H9 (cell line): ENCODE measurements at regions not wholly inside any gene's neighbourhood (a gene's known extent, or its start where the extent isn't known, plus 50 kb on each side); places are given as distances from the start of the nearest gene placed in this dataset.

Experiments used
- DNase-seq: peaks from one replicate; pipeline ENCODE4 v3.0.0-alpha.2; 2017
- H2AFZ ChIP-seq: one replicate; pipeline ENCODE4 v1.6.1; 2013; ENCODE audit warnings: mild to moderate bottlenecking, low read length, control low read depth, moderate library complexity
- H2AK5ac ChIP-seq: 2 replicates; pipeline ENCODE4 v1.6.1; 2013; ENCODE audit warnings: low read length, control low read depth, mixed read lengths; ENCODE audit not compliant: insufficient read length
- H2BK120ac ChIP-seq: one replicate; pipeline ENCODE4 v1.6.1; 2013; ENCODE audit warnings: low read depth, mild to moderate bottlenecking, low read length, control low read depth, inconsistent platforms; ENCODE audit not compliant: poor library complexity, severe bottlenecking
- H2BK12ac ChIP-seq: 2 replicates; pipeline ENCODE4 v1.6.1; 2013; ENCODE audit warnings: low read length, control low read depth, mixed read lengths, low read depth; ENCODE audit not compliant: insufficient read length
- H2BK15ac ChIP-seq: 2 replicates; pipeline ENCODE4 v1.6.1; 2013; ENCODE audit warnings: low read depth, low read length, control low read depth
- H2BK20ac ChIP-seq: one replicate; pipeline ENCODE4 v1.6.1; 2013; ENCODE audit warnings: low read depth, mild to moderate bottlenecking, low read length, control low read depth, inconsistent platforms; ENCODE audit not compliant: poor library complexity, severe bottlenecking
- H2BK5ac ChIP-seq: 2 replicates; pipeline ENCODE4 v1.6.1; 2013; ENCODE audit warnings: low read length, control low read depth, mixed read lengths; ENCODE audit not compliant: insufficient read length
- H3K14ac ChIP-seq: 2 replicates; pipeline ENCODE4 v1.6.1; 2013; ENCODE audit warnings: low read length, control low read depth; ENCODE audit not compliant: insufficient read depth
- H3K18ac ChIP-seq: 2 replicates; pipeline ENCODE4 v1.6.1; 2013; ENCODE audit warnings: low read depth, mild to moderate bottlenecking, mixed read lengths, low read length, control low read depth; ENCODE audit not compliant: insufficient read length
- H3K23ac ChIP-seq: 2 replicates; pipeline ENCODE4 v1.6.1; 2013; ENCODE audit warnings: low read length, control low read depth, mixed read lengths, low read depth; ENCODE audit not compliant: insufficient read length
- H3K23me2 ChIP-seq: 2 replicates; pipeline ENCODE4 v1.6.1; 2013; ENCODE audit warnings: low read depth, mild to moderate bottlenecking, mixed read lengths, low read length, control low read depth; ENCODE audit not compliant: insufficient read length, poor library complexity, severe bottlenecking
- H3K27ac ChIP-seq: 2 replicates; pipeline ENCODE4 v1.5.1; 2013; ENCODE audit warnings: low read length, control low read depth, mixed read lengths, low read depth; ENCODE audit not compliant: insufficient read length
- H3K27me3 ChIP-seq: 2 replicates; pipeline ENCODE4 v1.6.1; 2013; ENCODE audit warnings: low read length, control low read depth, inconsistent platforms; ENCODE audit not compliant: insufficient read depth
- H3K4ac ChIP-seq: 2 replicates; pipeline ENCODE4 v1.6.1; 2013; ENCODE audit warnings: low read depth, mild to moderate bottlenecking, control low read depth, inconsistent platforms, low read length, moderate library complexity
- H3K4me1 ChIP-seq: 2 replicates; pipeline ENCODE4 v1.6.1; 2013; ENCODE audit warnings: low read length, control low read depth, inconsistent platforms; ENCODE audit not compliant: insufficient read depth
- H3K4me2 ChIP-seq: 2 replicates; pipeline ENCODE4 v1.6.1; 2013; ENCODE audit warnings: low read length, control low read depth, mixed read lengths; ENCODE audit not compliant: insufficient read length, insufficient read depth
- H3K56ac ChIP-seq: 2 replicates; pipeline ENCODE4 v1.6.1; 2013; ENCODE audit warnings: low read depth, mild to moderate bottlenecking, mixed read lengths, low read length, control low read depth; ENCODE audit not compliant: insufficient read length
- H3K79me1 ChIP-seq: 2 replicates; pipeline ENCODE4 v1.6.1; 2013; ENCODE audit warnings: low read depth, mild to moderate bottlenecking, moderate library complexity, low read length, control low read depth, inconsistent platforms; ENCODE audit not compliant: insufficient read depth, poor library complexity, severe bottlenecking
- H3K79me2 ChIP-seq: 2 replicates; pipeline ENCODE4 v1.6.1; 2013; ENCODE audit warnings: low read length, control low read depth, inconsistent platforms; ENCODE audit not compliant: insufficient read depth
- H3K9ac ChIP-seq: 2 replicates; pipeline ENCODE4 v1.6.1; 2013; ENCODE audit warnings: low read length, control low read depth, mixed read lengths; ENCODE audit not compliant: insufficient read length; ENCODE audit errors: extremely low read depth
- H3K9me3 ChIP-seq: one replicate; pipeline ENCODE4 v1.6.1; 2013; ENCODE audit warnings: low read depth, low read length, inconsistent platforms; ENCODE audit not compliant: control insufficient read depth
- H3T11ph ChIP-seq: one replicate; pipeline ENCODE4 v1.6.1; 2013; ENCODE audit warnings: mild to moderate bottlenecking, low read length, control low read depth, inconsistent platforms
- H4K20me1 ChIP-seq: one replicate; pipeline ENCODE4 v1.6.1; 2013; ENCODE audit not compliant: control insufficient read depth, insufficient read length, insufficient read depth
- H4K5ac ChIP-seq: 2 replicates; pipeline ENCODE4 v1.6.1; 2013; ENCODE audit warnings: low read depth, mild to moderate bottlenecking, mixed read lengths, low read length, control low read depth; ENCODE audit not compliant: insufficient read length
- H4K8ac ChIP-seq: replicated peaks from 2 replicates; pipeline ENCODE4 v1.6.1; 2013; ENCODE audit warnings: low read length, control low read depth, mixed read lengths, low read depth; ENCODE audit not compliant: insufficient read length
- H4K91ac ChIP-seq: 2 replicates; pipeline ENCODE4 v1.6.1; 2013; ENCODE audit warnings: low read depth, mild to moderate bottlenecking, moderate library complexity, mixed read lengths, low read length, control low read depth; ENCODE audit not compliant: insufficient read length
- H3K27ac Mint-ChIP-seq, 3 experiments: 2 replicates in 2 of 3; 3 replicates in 1 of 3; pipeline ENCODE4 v1.8.0; 2020 to 2021; ENCODE audit warnings: mixed read lengths in 3 of 3, mild to moderate bottlenecking in 1 of 3, moderate library complexity in 1 of 3
- H3K27me3 Mint-ChIP-seq: 2 replicates; pipeline ENCODE4 v1.8.0; 2021; ENCODE audit warnings: low read depth, mild to moderate bottlenecking, moderate library complexity, mixed read lengths
- H3K36me3 Mint-ChIP-seq, 3 experiments: 2 replicates in 2 of 3; 3 replicates in 1 of 3; pipeline ENCODE4 v1.8.0; 2020 to 2021; ENCODE audit warnings: low read depth in 3 of 3, mixed read lengths in 3 of 3; ENCODE audit not compliant: insufficient read depth in 1 of 3
- H3K4me1 Mint-ChIP-seq, 2 experiments: 2 replicates each; pipeline ENCODE4 v1.8.0; 2020; ENCODE audit warnings: mixed read lengths in 2 of 2
- H3K4me3 Mint-ChIP-seq, 2 experiments: 2 replicates in 1 of 2; 3 replicates in 1 of 2; pipeline ENCODE4 v1.8.0; 2020 to 2021; ENCODE audit warnings: mild to moderate bottlenecking in 2 of 2, mixed read lengths in 2 of 2, moderate library complexity in 1 of 2
- H3K9me3 Mint-ChIP-seq, 2 experiments: 2 replicates in 1 of 2; 3 replicates in 1 of 2; pipeline ENCODE4 v1.8.0; 2020; ENCODE audit warnings: mild to moderate bottlenecking in 2 of 2, mixed read lengths in 2 of 2, moderate library complexity in 1 of 2
- CTCF ChIP-seq: fragments of 200-600 bp; sonication (generic); conservative IDR thresholded peaks from 3 replicates; pipeline ENCODE4 v1.8.0; 2021; ENCODE audit warnings: antibody characterized with exemption, mild to moderate bottlenecking
- WGBS: extraction: QIAGEN DNeasy Blood & Tissue Kit; methylation state at CpG from one replicate; pipeline ENCODE4 v1.1.7; 2013; ENCODE audit warnings: missing lambda C conversion rate, low lambda C conversion rate, mixed read lengths; ENCODE audit not compliant: insufficient read length; ENCODE audit errors: extremely low coverage; 5-methylcytosine and 5-hydroxymethylcytosine counted together

- H3K79me2 ChIP-seq = no peaks in the 10 kb centered on the region
- no peak overlapping the region for H3K14ac ChIP-seq
- no peaks in the 10 kb centered on the region for H3K27me3 ChIP-seq
- peaks cover 3% of the 10 kb centered on the region for H4K20me1 ChIP-seq
- no peak overlapping the region for H4K8ac ChIP-seq
- no peak for TF ChIP-seq CTCF
- no peak overlapping the region for H2BK120ac ChIP-seq
- no peak overlapping the region for H2BK12ac ChIP-seq
- no peak overlapping the region for H2AK5ac ChIP-seq
- peaks cover 9 to 13% of the 10 kb centered on the region in 2 experiments for H3K4me1 Mint-ChIP-seq
- H3K18ac ChIP-seq = no peak overlapping the region
- WGBS = no CpG with 5 or more reads among the region's 4 CpGs
- no peaks in the 10 kb centered on the region for H3K9me3 ChIP-seq
- DNase-seq = no peak
- H3K23ac ChIP-seq = no peak overlapping the region
- no peaks in the 10 kb centered on the region for H3K23me2 ChIP-seq
- no peaks in the 10 kb centered on the region for H3K79me1 ChIP-seq
- no peak overlapping the region for H2AFZ ChIP-seq
- H2BK20ac ChIP-seq = no peak overlapping the region
- no peak overlapping the region for H3K56ac ChIP-seq
- peaks cover 4 to 6% of the 10 kb centered on the region in 2 experiments; a peak in 2 of 5 replicates for H3K9me3 Mint-ChIP-seq
- no peak overlapping the region for H3K4me3 Mint-ChIP-seq
- no peak overlapping the region for H3K27ac Mint-ChIP-seq
- H3K27ac ChIP-seq = no peak overlapping the region
- no peak overlapping the region for H2BK15ac ChIP-seq
- no peaks in the 10 kb centered on the region for H3K4me1 ChIP-seq
- no peak overlapping the region for H3T11ph ChIP-seq
- H3K36me3 Mint-ChIP-seq = no peaks in the 10 kb centered on the region
- no peak overlapping the region for H3K4me2 ChIP-seq
- H4K5ac ChIP-seq = no peak overlapping the region
- H4K91ac ChIP-seq = no peak overlapping the region
- H3K9ac ChIP-seq = no peak overlapping the region
- no peak overlapping the region for H2BK5ac ChIP-seq
- peaks cover 6% of the 10 kb centered on the region for H3K27me3 Mint-ChIP-seq
- H3K4ac ChIP-seq = no peak overlapping the region
These were observed 143.6 kb upstream of the AGAP1 start for GRCh38 chr2:235350234-235350633.
